Activated CD8-positive, alpha-beta T cell treated with anti-CD3 and anti-CD28 coated beads, Interleukin-2, amount 10 ng/mL, durations not matched to agents 7 days and 5 days (primary cell): ENCODE measurements at regions not wholly inside any gene's neighbourhood (a gene's known extent, or its start where the extent isn't known, plus 50 kb on each side); places are given as distances from the start of the nearest gene placed in this dataset.

Experiments used
- ATAC-seq: fragments of 150-1000 bp; cut with Tn5 transposase; one replicate; pipeline ENCODE4 v1.10.0; 2021; ENCODE audit warnings: moderate library complexity
- CTCF ChIA-PET: fragments of 350-600 bp; sonication (Branson Sonifier 250); formaldehyde crosslinking; loops from one replicate; lab custom pipeline; 2021; ENCODE audit warnings: antibody characterized with exemption; lab: Charles Lee
- POLR2A ChIA-PET: fragments of 350-600 bp; sonication (Branson Sonifier 250); formaldehyde crosslinking; loops from one replicate; lab custom pipeline; 2021; ENCODE audit warnings: antibody characterized with exemption; lab: Charles Lee
- DNase-seq: peaks from one replicate; pipeline ENCODE4 v3.0.0-alpha.2; 2020
- H3K27ac Mint-ChIP-seq: one replicate; pipeline ENCODE4 v1.8.0; 2021; ENCODE audit warnings: mild to moderate bottlenecking, mixed read lengths
- H3K27me3 Mint-ChIP-seq: one replicate; pipeline ENCODE4 v1.8.0; 2021; ENCODE audit warnings: low read depth, mixed read lengths
- H3K36me3 Mint-ChIP-seq: one replicate; pipeline ENCODE4 v1.8.0; 2021; ENCODE audit warnings: low read depth, mixed read lengths
- H3K4me1 Mint-ChIP-seq: one replicate; pipeline ENCODE4 v1.8.0; 2021; ENCODE audit warnings: low read depth, mixed read lengths
- H3K4me3 Mint-ChIP-seq: one replicate; pipeline ENCODE4 v1.8.0; 2021; ENCODE audit warnings: mild to moderate bottlenecking, mixed read lengths
- H3K9me3 Mint-ChIP-seq: one replicate; pipeline ENCODE4 v1.8.0; 2022; ENCODE audit warnings: mixed read lengths; ENCODE audit not compliant: insufficient read depth

- Mint-ChIP-seq H3K4me1 (no peaks in the 10 kb centered on the region), H3K27ac (no peak overlapping the region), H3K27me3 (peaks cover 6% of the 10 kb centered on the region), H3K36me3 (no peaks in the 10 kb centered on the region), H3K9me3 (no peaks in the 10 kb centered on the region), H3K4me3 (no peak overlapping the region)
- DNase-seq (no peak), ATAC-seq (no peak)
- CTCF ChIA-PET = no interaction called here
- POLR2A ChIA-PET = no interaction called here
These were observed 144.5 kb downstream of the OMA1 start for GRCh38 chr1:58401991-58402390.

GRCh38 chr1:58399176-58399575 lies 147.3 kb downstream of the OMA1 start:
- Mint-ChIP-seq H3K9me3 (no peaks in the 10 kb centered on the region), H3K36me3 (no peaks in the 10 kb centered on the region)
- POLR2A ChIA-PET = no interaction called here

GRCh38 chr1:58398714-58399113 lies 147.8 kb downstream of the OMA1 start:
- no peak overlapping the region for H3K27ac Mint-ChIP-seq
- CTCF ChIA-PET = no interaction called here
- H3K4me1 Mint-ChIP-seq = no peaks in the 10 kb centered on the region
- no peak overlapping the region for H3K4me3 Mint-ChIP-seq
- H3K27me3 Mint-ChIP-seq = peaks cover 3% of the 10 kb centered on the region
- DNase-seq (no peak), ATAC-seq (no peak)
- POLR2A ChIA-PET = no interaction called here
- H3K9me3 Mint-ChIP-seq = no peaks in the 10 kb centered on the region
- H3K36me3 Mint-ChIP-seq = no peaks in the 10 kb centered on the region

More at GRCh38 chr1:58399176-58399575, 147.3 kb downstream of the OMA1 start:
- no peak overlapping the region for H3K27ac Mint-ChIP-seq
- DNase-seq (no peak), ATAC-seq (no peak)
- H3K4me1 Mint-ChIP-seq = no peaks in the 10 kb centered on the region
- H3K4me3 Mint-ChIP-seq = no peak overlapping the region
- CTCF ChIA-PET = no interaction called here
- peaks cover 3% of the 10 kb centered on the region for H3K27me3 Mint-ChIP-seq

- H3K27ac Mint-ChIP-seq = no peak overlapping the region
- H3K27me3 Mint-ChIP-seq = peaks cover 3% of the 10 kb centered on the region
- no peaks in the 10 kb centered on the region for H3K36me3 Mint-ChIP-seq
These were observed 149.2 kb downstream of the OMA1 start for GRCh38 chr1:58397187-58397820.

GRCh38 chr1:58396150-58396549 lies 150.4 kb downstream of the OMA1 start:
- H3K36me3 Mint-ChIP-seq = no peaks in the 10 kb centered on the region
- POLR2A ChIA-PET = no interaction called here

More at GRCh38 chr1:58397187-58397820, 149.2 kb downstream of the OMA1 start:
- no peak overlapping the region for H3K4me3 Mint-ChIP-seq
- no peaks in the 10 kb centered on the region for H3K4me1 Mint-ChIP-seq
- DNase-seq (no peak), ATAC-seq (no peak)
- CTCF ChIA-PET = no interaction called here
- POLR2A ChIA-PET = no interaction called here
- no peaks in the 10 kb centered on the region for H3K9me3 Mint-ChIP-seq

GRCh38 chr1:58395355-58395754 lies 151.2 kb downstream of the OMA1 start:
- POLR2A ChIA-PET = no interaction called here
- DNase-seq (no peak), ATAC-seq (no peak)
- CTCF ChIA-PET = no interaction called here
- Mint-ChIP-seq H3K27ac (no peak overlapping the region), H3K27me3 (peaks cover 2% of the 10 kb centered on the region), H3K4me3 (no peak overlapping the region), H3K4me1 (no peaks in the 10 kb centered on the region), H3K9me3 (no peaks in the 10 kb centered on the region), H3K36me3 (no peaks in the 10 kb centered on the region)

More at GRCh38 chr1:58396150-58396549, 150.4 kb downstream of the OMA1 start:
- no peak for ATAC-seq
- Mint-ChIP-seq H3K27ac (no peak overlapping the region), H3K4me1 (no peaks in the 10 kb centered on the region), H3K27me3 (peaks cover 3% of the 10 kb centered on the region), H3K4me3 (no peak overlapping the region), H3K9me3 (no peaks in the 10 kb centered on the region)
- no peak for DNase-seq
- CTCF ChIA-PET = no interaction called here

- peak; percentile 21 for DNase-seq
- H3K4me1 Mint-ChIP-seq = no peaks in the 10 kb centered on the region
- no peaks in the 10 kb centered on the region for H3K27me3 Mint-ChIP-seq
- ChIA-PET POLR2A (no interaction called here), CTCF (interaction anchor here (0.8 to 1.7 kb wide), 3 partner anchors 10 to 157 kb away, joined by 3 to 5 read pairs (median 4); no protein-coding TSS in a partner anchor)
- no peaks in the 10 kb centered on the region for H3K36me3 Mint-ChIP-seq
- peak; percentile 67 for ATAC-seq
- H3K27ac Mint-ChIP-seq = no peak overlapping the region
- H3K4me3 Mint-ChIP-seq = no peak overlapping the region
- H3K9me3 Mint-ChIP-seq = no peaks in the 10 kb centered on the region
These were observed 154.4 kb downstream of the OMA1 start for GRCh38 chr1:58392083-58392482.

- ChIA-PET CTCF (interaction anchor here (0.8 to 1.7 kb wide), 3 partner anchors 9 to 158 kb away, joined by 3 to 5 read pairs (median 4); no protein-coding TSS in a partner anchor), POLR2A (no interaction called here)
- DNase-seq (no peak), ATAC-seq (no peak)
- Mint-ChIP-seq H3K4me3 (no peak overlapping the region), H3K4me1 (no peaks in the 10 kb centered on the region), H3K27me3 (no peaks in the 10 kb centered on the region), H3K36me3 (no peaks in the 10 kb centered on the region), H3K9me3 (no peaks in the 10 kb centered on the region), H3K27ac (no peak overlapping the region)
These were observed 155.0 kb downstream of the OMA1 start for GRCh38 chr1:58391514-58391913.

GRCh38 chr1:58391056-58391455 lies 155.5 kb downstream of the OMA1 start:
- ATAC-seq (no peak), DNase-seq (no peak)
- no peaks in the 10 kb centered on the region for H3K36me3 Mint-ChIP-seq
- H3K27me3 Mint-ChIP-seq = no peaks in the 10 kb centered on the region
- no peak overlapping the region for H3K4me3 Mint-ChIP-seq
- no peaks in the 10 kb centered on the region for H3K4me1 Mint-ChIP-seq
- H3K27ac Mint-ChIP-seq = no peak overlapping the region
- H3K9me3 Mint-ChIP-seq = no peaks in the 10 kb centered on the region
- ChIA-PET POLR2A (no interaction called here), CTCF (interaction anchor here (0.8 to 1.7 kb wide), 2 partner anchors 27 to 158 kb away, joined by 3 to 5 read pairs; no protein-coding TSS in a partner anchor)

GRCh38 chr1:58390091-58390490 lies 156.4 kb downstream of the OMA1 start:
- ATAC-seq (no peak), DNase-seq (no peak)
- CTCF ChIA-PET = no interaction called here
- Mint-ChIP-seq H3K4me1 (no peaks in the 10 kb centered on the region), H3K4me3 (no peak overlapping the region), H3K27ac (no peak overlapping the region), H3K27me3 (no peaks in the 10 kb centered on the region), H3K36me3 (no peaks in the 10 kb centered on the region), H3K9me3 (no peaks in the 10 kb centered on the region)
- POLR2A ChIA-PET = no interaction called here

- H3K9me3 Mint-ChIP-seq = no peaks in the 10 kb centered on the region
- CTCF ChIA-PET = no interaction called here
- no peaks in the 10 kb centered on the region for H3K4me1 Mint-ChIP-seq
- H3K27me3 Mint-ChIP-seq = no peaks in the 10 kb centered on the region
- no peaks in the 10 kb centered on the region for H3K36me3 Mint-ChIP-seq
- no peak overlapping the region for H3K27ac Mint-ChIP-seq
- no peak for ATAC-seq
- POLR2A ChIA-PET = no interaction called here
- H3K4me3 Mint-ChIP-seq = no peak overlapping the region
- no peak for DNase-seq
These were observed 166.2 kb downstream of the OMA1 start for GRCh38 chr1:58380345-58380744.

GRCh38 chr1:58367217-58367616 lies 179.3 kb downstream of the OMA1 start:
- ATAC-seq (no peak), DNase-seq (no peak)
- CTCF ChIA-PET = no interaction called here
- no peaks in the 10 kb centered on the region for H3K27me3 Mint-ChIP-seq
- H3K9me3 Mint-ChIP-seq = peaks cover 7% of the 10 kb centered on the region
- H3K36me3 Mint-ChIP-seq = no peaks in the 10 kb centered on the region
- no peak overlapping the region for H3K4me3 Mint-ChIP-seq
- H3K27ac Mint-ChIP-seq = no peak overlapping the region
- POLR2A ChIA-PET = no interaction called here
- H3K4me1 Mint-ChIP-seq = no peaks in the 10 kb centered on the region
